Medulla oblongata (tissue), 1 donor: ENCODE measurements at regions not wholly inside any gene's neighbourhood (a gene's known extent, or its start where the extent isn't known, plus 50 kb on each side); places are given as distances from the start of the nearest gene placed in this dataset.

Experiments
- DNase-seq: peaks from one replicate; pipeline ENCODE4 v3.0.0-alpha.2; 2015; ENCODE audit errors: extremely low spot score

- DNase-seq, result no peak
Measured at GRCh38 chr9:23538461-23539003, 287.5 kb downstream of the ELAVL2 start.

- no peak for DNase-seq
Measured at GRCh38 chr9:23539311-23539710, 286.7 kb downstream of the ELAVL2 start.

GRCh38 chr9:23541976-23542375, 284.1 kb downstream of the ELAVL2 start:
- DNase-seq, result no peak

GRCh38 chr9:23542438-23542837, 283.6 kb downstream of the ELAVL2 start:
- no peak for DNase-seq

- no peak for DNase-seq
Measured at GRCh38 chr9:23542927-23543326, 283.1 kb downstream of the ELAVL2 start.

GRCh38 chr9:23543419-23543818, 282.6 kb downstream of the ELAVL2 start:
- DNase-seq, result no peak

- no peak for DNase-seq
Measured at GRCh38 chr9:23545728-23546127, 280.3 kb downstream of the ELAVL2 start.

GRCh38 chr9:23551311-23551721, 274.7 kb downstream of the ELAVL2 start:
- DNase-seq, result peak; percentile 62

- DNase-seq, result no peak
Measured at GRCh38 chr9:23551929-23552707, 273.9 kb downstream of the ELAVL2 start.

- no peak for DNase-seq
Measured at GRCh38 chr9:23552876-23553601, 273.0 kb downstream of the ELAVL2 start.

GRCh38 chr9:23554686-23555085, 271.4 kb downstream of the ELAVL2 start:
- no peak for DNase-seq

- DNase-seq, result no peak
Measured at GRCh38 chr9:23555851-23556250, 270.2 kb downstream of the ELAVL2 start.

GRCh38 chr9:23556459-23556858, 269.6 kb downstream of the ELAVL2 start:
- no peak for DNase-seq

- no peak for DNase-seq
Measured at GRCh38 chr9:23557689-23558088, 268.4 kb downstream of the ELAVL2 start.

- no peak for DNase-seq
Measured at GRCh38 chr9:23559522-23559921, 266.5 kb downstream of the ELAVL2 start.

GRCh38 chr9:23563517-23563916, 262.5 kb downstream of the ELAVL2 start:
- DNase-seq, result no peak

GRCh38 chr9:23567516-23568165, 258.4 kb downstream of the ELAVL2 start:
- DNase-seq, result no peak

- no peak for DNase-seq
Measured at GRCh38 chr9:23571414-23572104, 254.5 kb downstream of the ELAVL2 start.

- no peak for DNase-seq
Measured at GRCh38 chr9:23573800-23574199, 252.2 kb downstream of the ELAVL2 start.

- DNase-seq, result no peak
Measured at GRCh38 chr9:23577611-23578010, 248.4 kb downstream of the ELAVL2 start.

GRCh38 chr9:23581931-23582330, 244.1 kb downstream of the ELAVL2 start:
- DNase-seq, result no peak

- no peak for DNase-seq
Measured at GRCh38 chr9:23582836-23583235, 243.2 kb downstream of the ELAVL2 start.
